ENCODE measurements at regions not wholly inside any gene's neighbourhood (a gene's known extent, or its start where the extent isn't known, plus 50 kb on each side); places are given as distances from the start of the nearest gene placed in this dataset.

- ChIA-PET POLR2A (no interaction called here), CTCF (no interaction called here)
- H3K27me3 Mint-ChIP-seq, result no peaks in the 10 kb centered on the region
- peaks cover 10% of the 10 kb centered on the region for H3K9me3 Mint-ChIP-seq
- DNase-seq, result no peak
- intact Hi-C loops (cut with micrococcal nuclease), result no loop called here
- H3K4me1 Mint-ChIP-seq, result no peaks in the 10 kb centered on the region
- no peaks in the 10 kb centered on the region for H3K36me3 Mint-ChIP-seq (ENCODE audit: low read depth)
- H3K4me3 Mint-ChIP-seq, result no peak overlapping the region
- H3K27ac Mint-ChIP-seq, result no peak overlapping the region
- TF ChIP-seq CTCF (IDR thresholded peaks at IDR 0.05), result no peak
- no peak for ATAC-seq (ENCODE audit: low read depth)
Measured at GRCh38 chr12:115400011-115400410, 716.0 kb upstream of the TBX3 start.

GRCh38 chr12:115398311-115398781, 714.4 kb upstream of the TBX3 start:
- H3K27me3 Mint-ChIP-seq, result no peaks in the 10 kb centered on the region
- no peaks in the 10 kb centered on the region for H3K36me3 Mint-ChIP-seq (ENCODE audit: low read depth)
- ChIA-PET POLR2A (no interaction called here), CTCF (no interaction called here)
- no peak overlapping the region for H3K27ac Mint-ChIP-seq
- intact Hi-C loops (cut with micrococcal nuclease), result no loop called here
- DNase-seq (no peak), ATAC-seq (ENCODE audit: low read depth) (no peak)
- H3K9me3 Mint-ChIP-seq, result peaks cover 8% of the 10 kb centered on the region
- H3K4me1 Mint-ChIP-seq, result no peaks in the 10 kb centered on the region
- no peak overlapping the region for H3K4me3 Mint-ChIP-seq
- no peak for TF ChIP-seq CTCF (IDR thresholded peaks at IDR 0.05)

- ChIA-PET POLR2A (no interaction called here), CTCF (no interaction called here)
- no peaks in the 10 kb centered on the region for H3K36me3 Mint-ChIP-seq (ENCODE audit: low read depth)
- peaks cover 8% of the 10 kb centered on the region for H3K9me3 Mint-ChIP-seq
- no peaks in the 10 kb centered on the region for H3K4me1 Mint-ChIP-seq
- H3K4me3 Mint-ChIP-seq, result no peak overlapping the region
- intact Hi-C loops (cut with micrococcal nuclease), result no loop called here
- DNase-seq, result no peak
- no peak for TF ChIP-seq CTCF (IDR thresholded peaks at IDR 0.05)
- ATAC-seq (ENCODE audit: low read depth), result no peak
- no peak overlapping the region for H3K27ac Mint-ChIP-seq
- H3K27me3 Mint-ChIP-seq, result no peaks in the 10 kb centered on the region
Measured at GRCh38 chr12:115396567-115396966, 712.6 kb upstream of the TBX3 start.

DNA sequence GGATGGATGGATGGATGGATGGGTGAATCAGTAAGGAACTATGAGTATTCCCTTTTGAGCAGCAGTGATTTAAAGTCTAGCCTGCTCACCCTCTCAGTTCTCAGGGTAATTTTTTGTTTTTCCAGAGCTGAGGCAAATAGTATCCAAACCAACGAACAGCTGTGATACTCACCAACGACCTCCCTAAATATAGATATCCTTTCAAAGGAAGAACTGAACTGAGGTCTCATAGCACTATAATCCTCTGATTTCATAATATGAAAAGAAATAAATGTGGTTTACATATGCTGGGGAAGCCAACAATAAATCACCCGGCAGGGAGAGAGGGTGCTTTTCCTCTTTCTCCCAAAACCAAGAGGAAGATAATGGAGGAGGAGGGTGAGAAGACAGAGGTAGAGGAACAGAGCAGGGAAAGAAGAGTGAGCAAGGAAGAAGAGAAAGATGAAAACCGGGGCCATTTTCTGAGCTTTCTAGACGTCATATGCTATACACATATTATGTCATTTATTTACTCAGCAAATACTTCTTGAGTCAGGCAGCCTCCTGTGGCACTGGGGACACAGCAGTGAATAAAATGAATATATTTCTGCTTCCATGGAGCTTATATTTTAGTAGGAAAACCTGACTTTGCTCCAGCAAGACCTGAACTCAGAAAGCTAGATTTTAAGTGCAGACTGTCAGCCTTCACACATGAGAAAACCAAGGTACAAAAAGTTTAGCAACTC, 710.7 kb upstream of the TBX3 start:
- no peaks in the 10 kb centered on the region for H3K27me3 Mint-ChIP-seq

GRCh38 chr12:115388139-115388538, 704.2 kb upstream of the TBX3 start:
- no peak for TF ChIP-seq CTCF (IDR thresholded peaks at IDR 0.05)
- no peak overlapping the region for H3K4me3 Mint-ChIP-seq
- intact Hi-C loops (cut with micrococcal nuclease), result no loop called here
- no peaks in the 10 kb centered on the region for H3K27me3 Mint-ChIP-seq
- no peaks in the 10 kb centered on the region for H3K36me3 Mint-ChIP-seq (ENCODE audit: low read depth)
- no peak for ATAC-seq (ENCODE audit: low read depth)
- no peak overlapping the region for H3K27ac Mint-ChIP-seq
- ChIA-PET CTCF (no interaction called here), POLR2A (no interaction called here)
- H3K9me3 Mint-ChIP-seq, result no peaks in the 10 kb centered on the region
- H3K4me1 Mint-ChIP-seq, result no peaks in the 10 kb centered on the region
- no peak for DNase-seq

More for the DNA sequence above, 710.7 kb upstream of the TBX3 start:
- CTCF ChIA-PET, result no interaction called here
- POLR2A ChIA-PET, result no interaction called here
- Mint-ChIP-seq H3K4me3 (no peak overlapping the region), H3K4me1 (no peaks in the 10 kb centered on the region), H3K27ac (no peak overlapping the region), H3K9me3 (peaks cover 8% of the 10 kb centered on the region), H3K36me3 (ENCODE audit: low read depth) (no peaks in the 10 kb centered on the region)
- TF ChIP-seq CTCF (IDR thresholded peaks at IDR 0.05), result no peak
- ATAC-seq (ENCODE audit: low read depth), result no peak
- DNase-seq, result no peak
- intact Hi-C loops (cut with micrococcal nuclease), result no loop called here

All from activated B cell treated with CpG ODN at 0.5 μM for 24 hours (primary cell).